ENCODE measurements at regions not wholly inside any gene's neighbourhood (a gene's known extent, or its start where the extent isn't known, plus 50 kb on each side); places are given as distances from the start of the nearest gene placed in this dataset.

DNA sequence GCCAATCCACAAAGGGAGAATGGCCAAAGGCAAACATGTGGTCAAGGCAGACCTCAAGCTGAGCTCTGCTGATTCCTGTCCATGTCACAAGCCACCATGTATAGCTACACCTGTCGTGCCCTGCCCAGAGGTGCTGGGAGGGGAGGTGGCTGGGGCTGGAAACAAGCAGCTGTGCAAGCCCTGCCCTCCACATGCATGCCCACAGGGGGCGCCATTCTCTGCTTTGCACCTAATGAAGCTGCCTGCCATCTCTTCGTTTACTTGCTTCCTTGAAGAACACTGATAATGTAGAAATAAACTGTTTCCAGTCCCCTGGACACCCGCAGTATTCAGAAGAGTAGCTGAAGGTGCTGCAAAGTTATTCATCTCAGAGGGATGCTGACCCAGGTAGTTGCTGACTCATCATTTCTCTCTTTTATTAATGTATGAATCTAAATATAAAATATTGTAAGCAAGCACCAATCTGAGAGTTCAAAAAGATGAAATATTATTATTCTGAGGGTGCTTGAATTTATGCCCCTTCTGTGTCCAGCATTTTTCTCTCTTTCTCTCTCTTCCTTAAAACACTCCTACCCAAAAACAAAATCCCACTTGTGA lies 278.6 kb downstream of the ADGRA3 start:
- TF ChIP-seq, protein P1, sequence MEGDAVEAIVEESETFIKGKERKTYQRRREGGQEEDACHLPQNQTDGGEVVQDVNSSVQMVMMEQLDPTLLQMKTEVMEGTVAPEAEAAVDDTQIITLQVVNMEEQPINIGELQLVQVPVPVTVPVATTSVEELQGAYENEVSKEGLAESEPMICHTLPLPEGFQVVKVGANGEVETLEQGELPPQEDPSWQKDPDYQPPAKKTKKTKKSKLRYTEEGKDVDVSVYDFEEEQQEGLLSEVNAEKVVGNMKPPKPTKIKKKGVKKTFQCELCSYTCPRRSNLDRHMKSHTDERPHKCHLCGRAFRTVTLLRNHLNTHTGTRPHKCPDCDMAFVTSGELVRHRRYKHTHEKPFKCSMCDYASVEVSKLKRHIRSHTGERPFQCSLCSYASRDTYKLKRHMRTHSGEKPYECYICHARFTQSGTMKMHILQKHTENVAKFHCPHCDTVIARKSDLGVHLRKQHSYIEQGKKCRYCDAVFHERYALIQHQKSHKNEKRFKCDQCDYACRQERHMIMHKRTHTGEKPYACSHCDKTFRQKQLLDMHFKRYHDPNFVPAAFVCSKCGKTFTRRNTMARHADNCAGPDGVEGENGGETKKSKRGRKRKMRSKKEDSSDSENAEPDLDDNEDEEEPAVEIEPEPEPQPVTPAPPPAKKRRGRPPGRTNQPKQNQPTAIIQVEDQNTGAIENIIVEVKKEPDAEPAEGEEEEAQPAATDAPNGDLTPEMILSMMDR (conservative IDR thresholded peaks at IDR 0.05 in 1 of 2, IDR thresholded peaks at IDR 0.05 in 1 of 2; ENCODE audit: extremely low read depth in 1 of 2, insufficient read depth in 1 of 2, low read depth in 1 of 2, low read length in 2 of 2): peak; percentile 60 to 67
- no peak for TF ChIP-seq EZH2 (IDR thresholded peaks at IDR 0.05; ENCODE audit: borderline replicate concordance, low read length)

All from mammary epithelial cell (primary cell).